GM19328 (cell line): ENCODE measurements at regions not wholly inside any gene's neighbourhood (a gene's known extent, or its start where the extent isn't known, plus 50 kb on each side); places are given as distances from the start of the nearest gene placed in this dataset.
A peak's percentile ranks its signal among the peaks of the same experiment; 100 is the strongest.
"Not testable (repeated sequence)": the region's sequence is repeated elsewhere in the genome, so short reads cannot be mapped to it uniquely, and the experiment has no call there.

Source experiments
- ATAC-seq: cut with Tn5 transposase; IDR thresholded peaks from one replicate; pipeline ENCODE4 v1.9.1; 2021; ENCODE audit warnings: mild to moderate bottlenecking, moderate library complexity; ENCODE audit not compliant: unreplicated experiment

DNA sequence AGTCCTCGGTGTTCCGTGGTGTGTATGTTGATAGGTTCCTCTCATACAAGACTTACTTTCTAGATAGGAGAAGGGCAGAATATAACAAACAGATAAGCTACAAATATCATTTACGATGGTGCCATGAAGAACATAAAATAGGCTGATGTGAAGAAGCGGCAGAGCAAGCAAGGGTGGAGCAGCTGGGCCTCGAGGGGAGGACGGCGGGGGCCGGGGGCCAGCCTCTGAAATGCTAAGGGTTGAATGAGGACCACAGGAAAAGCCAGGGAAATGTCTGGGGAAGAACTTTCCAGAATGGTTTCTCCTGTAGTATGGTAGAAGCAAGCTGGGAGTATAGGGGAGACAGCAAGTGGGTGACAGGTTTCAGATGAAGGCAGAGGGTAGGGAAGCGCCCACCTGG, 529.5 kb downstream of the LIG4 start:
- no peak for ATAC-seq

DNA sequence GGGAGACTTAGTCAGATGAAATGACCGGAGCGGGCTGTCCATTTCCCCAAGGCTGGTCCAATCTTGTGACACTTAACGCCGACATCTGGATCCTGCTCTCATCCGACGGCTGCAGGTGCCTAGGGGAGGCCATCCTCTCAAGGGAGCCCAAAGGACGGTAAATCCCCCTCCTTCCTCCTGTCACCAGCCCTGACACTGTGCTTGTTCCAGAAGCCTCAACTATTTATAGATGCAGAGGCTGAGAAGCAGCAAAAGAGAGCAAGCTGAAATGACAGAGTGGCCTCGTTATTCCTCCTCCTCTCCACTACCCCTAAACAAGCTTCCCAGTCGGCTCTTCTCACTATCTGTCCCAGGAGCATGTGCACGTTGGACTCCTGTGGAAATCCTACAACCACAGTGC, 533.7 kb downstream of the LIG4 start:
- no peak for ATAC-seq

DNA sequence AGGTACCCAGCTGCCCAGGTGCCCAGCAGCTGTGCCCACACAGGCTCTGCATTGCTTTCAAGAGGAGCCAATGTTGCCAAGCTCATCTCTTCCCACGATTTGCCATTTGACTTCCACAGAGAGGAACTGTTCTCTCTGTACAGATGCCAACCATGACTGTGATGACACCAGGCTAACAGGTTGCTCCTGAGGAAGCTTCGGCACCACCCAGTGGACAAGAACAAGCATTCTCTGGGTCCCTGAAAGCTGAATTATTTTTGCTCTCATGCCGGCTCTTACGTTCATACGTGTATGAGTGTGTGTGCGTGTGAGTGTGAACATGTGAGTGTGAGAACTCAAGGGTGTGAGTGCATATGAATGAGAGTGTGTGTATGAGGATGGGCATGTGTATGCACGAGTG, 535.2 kb downstream of the LIG4 start:
- no peak for ATAC-seq

DNA sequence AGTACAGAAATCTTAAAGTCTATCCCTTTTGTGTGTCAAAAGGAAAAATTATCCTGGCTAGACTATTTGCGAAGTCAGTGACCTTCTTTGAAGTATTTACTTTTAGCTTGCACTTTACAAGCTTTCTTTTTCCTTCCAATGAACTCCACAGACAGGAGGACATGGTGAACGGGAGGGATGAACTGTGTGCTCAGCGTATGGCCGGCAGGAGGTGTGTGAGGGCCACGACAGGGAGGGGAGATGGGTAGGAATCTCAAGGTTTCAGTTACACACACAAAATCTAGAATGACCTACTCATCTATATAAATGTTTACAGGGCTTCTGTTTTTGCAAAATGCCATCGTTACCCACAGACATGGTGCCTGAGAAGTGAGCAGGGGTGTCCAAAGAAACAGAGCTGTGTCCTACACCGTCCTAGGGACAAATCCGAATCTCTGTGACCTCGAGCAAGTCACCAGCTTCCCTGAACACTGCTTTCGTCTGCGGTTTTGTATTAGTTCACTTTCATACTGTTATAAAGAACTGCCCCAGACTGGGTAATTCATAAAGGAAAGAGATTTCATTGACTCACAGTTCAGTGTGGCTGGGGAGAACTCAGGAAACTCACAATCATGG, 537.2 kb downstream of the LIG4 start:
- no peak for ATAC-seq

DNA sequence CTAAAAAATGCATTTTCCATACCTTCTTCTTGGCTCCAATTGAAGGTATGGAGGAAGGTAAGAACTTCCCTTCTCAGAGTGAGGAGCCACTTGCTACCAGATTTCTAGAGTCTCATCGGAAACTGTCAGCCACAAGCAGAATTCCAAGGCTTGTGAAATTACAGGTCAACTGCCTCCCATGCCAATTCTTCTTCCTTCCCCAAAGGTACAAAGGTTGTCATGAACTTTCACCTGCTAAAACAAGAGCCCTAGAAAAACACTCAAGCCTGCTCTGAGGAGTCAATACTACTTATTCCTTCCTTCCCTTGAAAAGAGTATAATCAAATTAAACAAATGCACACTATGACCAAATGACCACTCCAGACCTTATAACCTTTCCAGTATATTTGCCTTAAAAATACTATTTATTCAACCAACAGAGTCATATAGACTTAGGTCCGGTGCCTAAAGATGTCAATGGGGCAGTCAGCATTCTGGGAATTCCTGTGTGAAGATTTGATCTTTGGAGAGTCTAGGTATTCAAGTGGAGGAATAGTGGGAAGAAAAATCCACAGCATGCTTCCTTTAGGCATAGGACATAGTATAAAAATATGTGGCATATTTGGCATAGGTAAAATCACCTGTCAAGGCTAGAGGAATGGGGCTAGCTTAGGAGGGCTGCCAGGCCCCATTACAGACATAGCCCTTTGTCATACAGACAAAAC, 539.3 kb downstream of the LIG4 start:
- ATAC-seq: no peak

DNA sequence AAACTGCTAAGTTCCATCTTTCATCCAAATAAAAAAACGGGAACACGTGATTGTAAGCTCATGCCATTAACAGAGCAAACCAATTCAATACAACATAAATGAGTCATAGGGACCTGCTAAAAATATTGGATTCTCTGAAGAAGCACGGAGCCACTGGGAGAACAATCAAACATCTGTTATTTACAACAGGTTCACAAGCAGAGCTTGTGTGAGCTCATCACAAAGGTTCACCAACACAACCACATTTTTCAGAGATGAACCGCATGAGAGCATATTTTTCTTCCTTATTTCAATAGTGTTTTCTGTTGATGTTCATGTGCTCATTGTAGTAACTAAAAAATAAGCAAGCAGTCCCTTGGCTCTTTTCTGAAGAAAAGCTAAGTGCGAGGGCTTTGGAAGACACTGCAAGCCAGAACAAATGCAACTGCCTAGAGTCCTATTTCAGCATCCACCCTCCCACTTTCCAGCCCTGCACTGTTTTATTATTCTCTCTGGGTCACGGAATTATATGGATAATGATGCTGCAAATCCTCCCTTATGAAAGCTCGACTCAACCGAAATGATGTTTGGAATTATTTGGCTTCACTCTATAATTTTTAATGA, 545.8 kb downstream of the LIG4 start:
- no peak for ATAC-seq

DNA sequence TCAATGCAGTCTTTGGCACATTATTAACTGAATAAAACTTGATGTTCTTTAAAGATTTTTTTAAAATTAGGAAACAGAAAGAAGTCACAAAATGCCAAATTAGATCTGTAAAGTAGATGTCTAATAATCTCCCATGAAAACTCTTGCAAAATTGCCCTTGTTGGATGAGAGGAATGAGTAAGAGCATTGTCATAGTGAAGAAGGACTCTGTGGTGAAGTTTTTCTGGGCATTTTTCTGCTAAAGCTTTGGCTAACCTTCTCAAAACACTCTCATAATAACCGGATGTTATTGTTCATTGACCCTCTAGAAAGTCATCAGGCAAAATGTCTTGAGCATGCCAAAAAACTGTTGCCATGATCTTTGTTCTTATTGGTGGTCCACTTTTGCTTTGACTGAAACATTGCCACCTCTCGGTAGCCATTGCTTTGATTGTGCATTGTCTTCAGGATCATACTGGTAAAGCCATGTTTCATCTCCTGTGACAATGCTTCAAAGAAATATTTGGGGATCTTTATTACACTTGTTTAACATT, 549.3 kb downstream of the LIG4 start:
- ATAC-seq: no peak

DNA sequence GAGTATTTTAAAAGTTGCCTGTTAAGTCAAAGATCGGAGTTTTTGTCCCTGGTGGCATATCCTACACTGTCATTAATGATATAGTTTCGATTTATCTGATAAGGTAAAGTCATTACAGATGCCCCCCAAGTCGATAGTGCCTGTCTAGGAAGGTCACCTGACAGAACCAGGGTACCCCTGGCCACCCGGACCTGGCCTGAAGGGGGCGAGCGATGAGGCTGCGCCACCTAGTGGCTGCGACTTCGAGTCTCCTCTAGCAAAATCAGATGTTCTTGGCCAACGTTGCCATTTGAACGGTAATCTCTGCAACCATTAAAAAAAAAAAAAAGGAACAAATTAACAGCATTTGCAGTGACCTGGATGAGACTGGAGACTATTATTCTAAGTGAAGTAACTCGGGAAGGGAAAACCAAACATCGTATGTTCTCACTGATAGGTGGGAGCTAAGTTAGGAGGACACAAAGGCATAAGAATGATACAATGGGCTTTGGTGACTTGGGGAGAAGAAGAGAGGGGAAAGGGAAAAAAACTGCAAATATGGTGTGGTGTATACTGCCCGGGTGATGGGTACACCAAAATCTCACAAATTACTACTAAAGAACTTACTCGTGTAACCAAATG, 565.1 kb downstream of the LIG4 start:
- ATAC-seq: peak; percentile 90

DNA sequence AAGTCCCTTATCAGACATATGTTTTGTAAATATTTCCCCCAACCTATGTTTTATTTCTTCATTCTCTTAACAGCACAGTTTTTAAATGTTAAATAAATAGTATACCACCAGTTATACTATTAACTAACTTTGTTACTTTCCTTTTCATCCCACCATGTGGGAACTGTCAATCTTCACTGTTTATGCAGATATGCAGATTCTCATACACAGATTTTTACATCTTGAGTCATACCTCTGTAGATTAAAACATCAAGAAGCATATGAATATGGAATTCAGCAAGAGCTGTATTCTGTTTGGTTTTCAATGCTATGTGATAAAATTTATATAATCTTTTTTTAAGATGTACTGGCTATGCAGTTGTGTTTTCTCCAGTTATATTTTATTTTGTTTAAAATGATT, 566.3 kb downstream of the LIG4 start:
- ATAC-seq: no peak

DNA sequence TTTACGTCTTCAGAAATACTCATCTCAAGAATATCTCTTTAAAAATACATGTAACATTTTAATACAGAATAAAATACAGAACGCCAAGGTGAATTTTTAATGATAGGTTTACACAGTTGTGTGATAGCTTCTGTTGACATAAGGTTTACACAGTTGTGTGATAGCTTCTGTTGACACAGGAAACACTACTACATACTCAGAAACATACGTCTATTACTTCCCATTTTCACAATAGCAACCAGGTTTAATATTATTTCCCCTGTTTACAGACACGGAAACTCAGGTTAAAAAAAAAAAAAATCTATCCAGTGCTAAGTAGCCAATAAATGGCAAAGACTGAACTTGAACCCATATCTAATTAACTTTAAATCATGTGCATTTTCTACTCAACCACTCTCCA, 571.2 kb downstream of the LIG4 start:
- no peak for ATAC-seq

DNA sequence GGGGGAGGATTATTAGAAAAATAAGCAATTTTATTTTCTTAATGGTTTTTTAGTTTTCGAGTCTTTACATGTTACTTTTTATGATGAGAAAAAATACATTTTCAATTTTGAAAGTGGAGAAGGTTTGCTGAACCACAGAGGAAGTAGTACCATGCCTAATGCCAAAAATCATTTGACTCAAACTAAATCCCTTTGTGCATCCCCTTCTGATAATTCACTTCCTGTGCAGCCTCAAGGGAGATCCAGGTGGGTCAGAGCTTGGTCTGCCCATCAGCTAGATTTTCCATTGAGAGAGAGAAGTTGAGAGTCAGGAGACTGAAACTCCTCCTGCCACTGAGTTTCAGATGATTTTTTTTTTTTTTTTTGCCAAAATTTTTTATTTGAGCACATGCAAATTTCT, 571.7 kb downstream of the LIG4 start:
- ATAC-seq: no peak

DNA sequence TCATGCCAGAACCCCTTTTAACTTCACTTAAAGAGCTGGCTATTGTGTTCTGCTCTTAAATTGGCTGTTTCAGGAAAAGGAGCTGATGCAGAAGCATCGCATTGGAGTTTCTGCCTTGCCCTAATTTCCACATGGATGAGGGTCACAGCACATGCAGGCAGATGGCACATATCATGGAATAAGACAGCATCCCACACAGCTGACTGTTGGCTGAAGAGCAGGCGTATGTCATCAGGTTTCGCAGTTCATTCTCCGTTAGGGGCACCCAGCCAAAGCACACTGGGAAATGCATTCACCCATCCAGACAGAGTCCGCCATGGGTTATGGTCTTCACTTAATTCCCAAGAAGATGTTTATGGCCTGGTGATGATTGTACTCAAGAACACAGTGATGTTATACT, 572.5 kb downstream of the LIG4 start:
- no peak for ATAC-seq

DNA sequence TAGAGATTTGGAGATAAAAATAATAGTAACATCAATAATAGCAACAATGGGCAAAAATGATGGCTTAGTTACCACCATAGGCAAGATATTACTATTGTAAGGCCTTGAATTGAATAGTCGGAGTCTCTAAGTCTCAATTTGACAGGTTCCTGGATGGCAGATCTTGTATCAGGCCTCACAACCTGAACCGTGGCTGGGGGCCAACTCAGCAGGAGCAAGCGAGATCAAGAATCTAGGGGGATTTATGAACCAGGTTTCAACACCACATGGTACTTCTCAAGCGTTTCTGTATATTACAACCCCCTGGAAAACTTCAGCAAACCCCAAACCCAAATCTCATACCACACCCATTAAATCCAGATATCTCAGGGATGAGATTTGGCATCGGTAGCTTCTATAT, 573.8 kb downstream of the LIG4 start:
- no peak for ATAC-seq

DNA sequence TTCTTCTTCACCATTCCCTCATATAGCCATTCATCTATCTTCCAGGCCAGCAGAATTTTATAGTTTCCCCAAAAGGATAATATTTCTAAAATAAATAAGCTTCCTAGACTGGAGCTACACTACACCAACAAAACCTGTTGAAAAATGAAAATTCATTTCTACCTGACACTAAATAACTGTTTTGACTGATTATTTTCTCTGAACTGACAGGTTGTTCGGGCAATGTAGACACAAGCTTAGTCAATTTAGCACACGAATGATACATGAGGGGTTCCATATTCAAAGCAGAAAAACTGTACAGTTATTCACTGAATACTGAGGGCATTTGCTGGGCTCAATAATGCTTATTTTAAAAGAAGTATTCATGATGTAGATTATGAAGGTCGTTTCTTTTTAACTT, 589.7 kb downstream of the LIG4 start:
- no peak for ATAC-seq

DNA sequence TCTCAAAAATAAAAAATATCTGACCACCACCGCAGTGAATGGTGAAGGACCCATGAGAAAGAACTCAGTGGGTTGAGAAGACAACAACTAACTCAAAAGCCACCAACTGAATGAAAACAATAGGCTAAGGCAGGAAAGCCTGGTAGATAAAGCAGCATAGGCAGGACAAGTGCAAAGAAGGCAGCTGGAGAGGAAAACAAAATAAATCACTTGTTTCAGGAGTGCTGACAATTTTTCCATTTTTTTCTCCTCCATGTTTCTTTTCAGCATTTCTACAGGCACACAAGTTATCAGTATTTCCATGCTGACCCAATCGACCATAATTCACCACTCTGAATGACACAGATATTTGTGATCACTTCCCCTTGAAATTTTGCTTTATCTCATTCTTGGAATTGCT, 597.8 kb downstream of the LIG4 start:
- ATAC-seq: no peak

DNA sequence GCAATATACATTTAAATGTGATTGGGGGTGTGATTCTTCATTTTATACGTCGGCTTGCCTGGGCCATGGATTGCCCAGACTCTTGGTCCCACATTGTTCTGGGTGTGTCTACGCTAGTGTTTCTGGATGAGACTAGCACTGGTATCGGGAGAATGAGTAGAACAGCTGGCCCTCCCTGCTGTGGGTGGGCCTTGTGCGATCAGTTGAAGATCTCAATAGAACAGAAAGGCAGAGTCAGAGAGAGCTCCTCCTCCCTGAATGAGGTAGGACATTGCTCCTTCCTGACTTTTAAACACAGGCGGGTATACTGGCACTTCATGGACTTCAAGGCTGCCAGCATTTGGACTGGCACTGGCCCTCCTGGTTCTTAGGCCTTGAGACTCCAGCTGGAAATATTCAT, 603.0 kb downstream of the LIG4 start:
- ATAC-seq: no peak

DNA sequence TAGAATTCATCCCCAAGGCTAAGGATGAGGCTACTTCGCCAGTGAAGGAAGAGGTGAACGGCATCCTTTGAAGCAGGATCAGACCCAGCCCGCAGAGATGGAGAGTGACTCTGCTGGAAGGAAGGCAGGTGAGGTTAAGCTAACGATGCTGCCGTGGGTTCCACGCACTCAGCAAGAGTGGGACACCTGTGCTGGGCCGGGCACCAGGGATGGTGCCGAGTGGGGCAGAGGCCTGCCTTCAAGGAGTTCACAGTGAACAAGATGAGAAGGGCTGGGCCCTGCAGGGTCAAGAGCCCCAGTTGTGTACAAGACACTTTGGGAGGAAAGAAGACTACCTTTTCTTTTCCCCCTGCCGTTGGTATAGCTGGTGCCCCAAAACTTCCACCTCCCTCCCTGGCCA, 606.6 kb downstream of the LIG4 start:
- ATAC-seq: no peak

DNA sequence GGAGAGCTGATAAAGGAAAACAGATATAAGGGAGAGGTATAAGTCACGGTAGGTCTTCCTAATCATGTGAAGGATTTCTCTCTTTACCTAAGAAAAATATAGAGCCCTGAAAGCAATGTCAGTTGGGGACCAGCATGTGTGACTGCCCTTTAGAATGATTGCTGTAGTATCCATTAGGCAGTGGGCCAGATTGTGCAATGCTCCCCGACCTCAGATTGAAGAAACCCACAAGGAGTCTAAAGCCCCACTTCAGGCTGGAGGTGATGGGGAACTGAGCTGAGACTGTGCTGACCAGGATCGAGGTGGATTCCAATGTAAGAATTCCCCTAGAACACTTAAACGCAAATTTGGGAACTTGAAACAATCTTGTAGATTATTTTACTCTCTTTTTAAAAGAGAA, 614.4 kb downstream of the LIG4 start:
- no peak for ATAC-seq

DNA sequence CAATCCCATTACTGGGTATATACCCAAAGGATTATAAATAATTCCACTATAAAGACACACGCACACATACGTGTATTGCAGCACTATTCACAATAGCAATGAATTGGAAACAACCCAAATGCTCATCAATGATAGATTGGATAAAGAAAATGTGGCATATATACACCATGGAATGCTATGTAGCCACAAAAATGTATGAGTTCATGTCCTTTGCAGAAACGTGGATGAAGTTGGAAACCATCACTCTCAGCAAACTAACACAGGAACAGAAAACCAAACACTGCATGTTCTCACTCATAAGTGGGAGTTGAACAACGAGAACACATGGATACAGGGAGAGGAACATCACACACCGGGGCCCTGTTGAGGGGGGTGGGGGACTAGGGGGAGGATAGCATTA, 619.0 kb downstream of the LIG4 start:
- ATAC-seq: not testable (repeated sequence)

DNA sequence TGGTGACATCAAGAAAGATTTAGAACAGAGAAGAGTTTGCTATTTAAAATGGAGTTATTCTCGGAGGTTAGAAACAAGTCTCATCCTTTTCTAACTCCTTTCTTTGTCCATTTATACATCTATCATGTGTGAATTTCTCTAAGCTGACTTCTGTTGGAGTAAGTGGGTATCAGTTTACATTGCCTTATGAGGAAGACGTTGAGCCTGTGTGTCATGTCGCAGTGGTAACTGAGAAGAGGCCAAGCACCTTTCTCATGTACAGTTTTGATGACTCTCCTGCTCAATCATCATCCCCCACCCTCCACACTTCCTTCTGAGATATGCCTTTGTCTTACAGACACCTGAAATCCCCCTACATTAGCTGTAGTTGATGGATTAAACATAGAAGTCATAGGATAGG, 624.8 kb downstream of the LIG4 start:
- no peak for ATAC-seq

DNA sequence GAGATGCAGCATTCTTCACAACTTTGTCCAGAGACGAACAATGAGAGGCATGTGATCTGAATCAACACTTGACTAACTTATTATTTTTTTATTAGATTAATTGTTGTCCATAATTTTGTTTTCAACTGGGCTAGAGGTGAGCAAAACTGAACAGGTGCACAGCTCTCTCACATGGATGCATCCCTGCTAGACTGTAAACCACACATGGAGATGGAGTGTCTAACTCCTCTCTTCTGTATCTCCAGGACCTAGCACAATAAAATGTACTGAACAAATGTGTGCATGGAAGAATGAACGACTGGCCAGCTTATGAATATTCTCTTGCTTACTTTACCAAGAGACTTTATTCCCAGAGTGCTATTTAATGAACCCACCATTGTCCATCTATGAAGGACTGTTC, 627.7 kb downstream of the LIG4 start:
- no peak for ATAC-seq

DNA sequence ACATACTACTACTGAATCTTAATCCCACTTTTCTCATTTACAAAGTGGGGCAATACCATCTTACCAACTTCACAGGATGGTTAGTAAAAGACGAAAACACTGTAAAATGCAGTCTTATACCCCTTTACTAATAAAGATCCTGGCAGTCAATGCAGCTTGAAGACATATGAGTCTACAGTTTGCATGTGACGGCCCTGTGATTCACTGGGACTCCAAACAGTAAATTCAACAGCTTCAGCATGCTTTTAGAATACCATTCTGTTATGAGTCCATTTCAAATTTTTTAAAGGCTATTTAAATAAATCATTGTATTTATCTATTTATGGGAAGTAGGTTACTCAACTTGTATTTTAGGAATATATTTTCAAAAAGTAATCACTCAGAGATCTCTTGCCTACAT, 629.1 kb downstream of the LIG4 start:
- ATAC-seq: no peak
